Brain microvascular endothelial cell (primary cell): ENCODE measurements at regions not wholly inside any gene's neighbourhood (a gene's known extent, or its start where the extent isn't known, plus 50 kb on each side); places are given as distances from the start of the nearest gene placed in this dataset.

Experiments used
- DNase-seq: peaks from one replicate; pipeline ENCODE4 v3.0.0-alpha.2; 2020
- H3K27ac ChIP-seq: fragments of 250-450 bp; sonication (Bioruptor Pico); 2 replicates; pipeline ENCODE4 v1.5.1; 2020; ENCODE audit warnings: mild to moderate bottlenecking, moderate library complexity
- H3K27me3 ChIP-seq: fragments of 250-450 bp; sonication (Bioruptor Pico); replicated peaks from 2 replicates; pipeline ENCODE4 v1.5.1; 2020; ENCODE audit warnings: mild to moderate bottlenecking
- H3K36me3 ChIP-seq: fragments of 250-450 bp; sonication (Bioruptor Pico); replicated peaks from 2 replicates; pipeline ENCODE4 v1.5.1; 2020; ENCODE audit warnings: mild to moderate bottlenecking
- H3K4me3 ChIP-seq: 2 replicates; pipeline ENCODE4 v1.5.1; 2011; ENCODE audit warnings: low read depth, mild to moderate bottlenecking, control low read depth, low read length, moderate library complexity
- CTCF ChIP-seq: IDR thresholded peaks from 2 replicates; pipeline ENCODE4 v1.5.1; 2011; ENCODE audit warnings: low read depth, mild to moderate bottlenecking, moderate library complexity, low read length, control low read depth, inconsistent platforms; ENCODE audit errors: missing control alignments
- in situ Hi-C: cut with HindIII; loops from 2 replicates; pipeline ENCODE4 v1.10.0; 2017; ENCODE audit warnings: low sequenced_read_pairs, low pct_ligation_motif_present

- in situ Hi-C loops = no loop called here
These were observed 325.2 kb upstream of the POGK start for GRCh38 chr1:166514067-166514466.

GRCh38 chr1:166527752-166528151, 311.5 kb upstream of the POGK start:
- in situ Hi-C loops = no loop called here
- TF ChIP-seq CTCF = no peak
- DNase-seq = no peak

More at GRCh38 chr1:166514067-166514466, 325.2 kb upstream of the POGK start:
- DNase-seq = no peak
- Histone ChIP-seq H3K36me3 (no peaks in the 10 kb centered on the region), H3K27me3 (no peaks in the 10 kb centered on the region), H3K4me3 (no peak overlapping the region), H3K27ac (no peak overlapping the region)
- TF ChIP-seq CTCF = no peak

GRCh38 chr1:166538646-166539045, 300.6 kb upstream of the POGK start:
- TF ChIP-seq CTCF = no peak
- no peak for DNase-seq
- H3K36me3 ChIP-seq = no peaks in the 10 kb centered on the region
- in situ Hi-C loops = no loop called here
- no peaks in the 10 kb centered on the region for H3K27me3 ChIP-seq
- no peak overlapping the region for H3K4me3 ChIP-seq
- H3K27ac ChIP-seq = no peak overlapping the region

More at GRCh38 chr1:166527752-166528151, 311.5 kb upstream of the POGK start:
- Histone ChIP-seq H3K36me3 (no peaks in the 10 kb centered on the region), H3K4me3 (no peak overlapping the region), H3K27me3 (no peaks in the 10 kb centered on the region), H3K27ac (no peak overlapping the region)

- no peak for DNase-seq
- no peak overlapping the region for H3K27ac ChIP-seq
- no peak for TF ChIP-seq CTCF
- no peaks in the 10 kb centered on the region for H3K27me3 ChIP-seq
- in situ Hi-C loops = no loop called here
- H3K36me3 ChIP-seq = no peaks in the 10 kb centered on the region
- H3K4me3 ChIP-seq = no peak overlapping the region
These were observed 295.2 kb upstream of the POGK start for GRCh38 chr1:166544036-166544435.

- in situ Hi-C loops = no loop called here
- no peak overlapping the region for H3K4me3 ChIP-seq
- H3K27me3 ChIP-seq = no peaks in the 10 kb centered on the region
- H3K36me3 ChIP-seq = no peaks in the 10 kb centered on the region
- no peak for DNase-seq
- no peak overlapping the region for H3K27ac ChIP-seq
- no peak for TF ChIP-seq CTCF
These were observed 294.7 kb upstream of the POGK start for GRCh38 chr1:166544561-166544960.

- in situ Hi-C loops = no loop called here
These were observed 286.6 kb upstream of the POGK start for GRCh38 chr1:166552706-166553105.

More at GRCh38 chr1:166552706-166553105, 286.6 kb upstream of the POGK start:
- no peak for DNase-seq
- H3K27ac ChIP-seq = no peak overlapping the region
- no peak overlapping the region for H3K4me3 ChIP-seq
- H3K27me3 ChIP-seq = no peaks in the 10 kb centered on the region
- no peaks in the 10 kb centered on the region for H3K36me3 ChIP-seq
- no peak for TF ChIP-seq CTCF
